ENCODE measurements at regions not wholly inside any gene's neighbourhood (a gene's known extent, or its start where the extent isn't known, plus 50 kb on each side); places are given as distances from the start of the nearest gene placed in this dataset.

DNA sequence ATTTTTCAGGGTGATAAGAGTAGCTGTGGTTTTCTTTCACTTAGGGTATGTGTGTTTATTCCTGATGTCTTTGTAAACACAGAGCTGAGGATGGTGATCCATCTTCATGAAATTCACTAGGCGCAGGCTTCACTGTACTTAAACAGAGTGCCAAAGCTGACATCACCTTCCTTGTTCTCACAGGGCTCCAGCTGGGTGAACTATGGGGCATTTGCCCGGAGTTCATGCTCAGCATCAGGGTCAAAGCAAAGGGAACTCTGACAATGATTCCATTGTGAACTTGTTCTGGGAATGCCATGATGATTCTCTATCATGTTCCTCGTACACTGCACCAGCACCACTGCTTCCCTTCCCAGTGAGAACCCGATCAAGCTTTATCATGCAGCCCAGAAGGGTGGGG is 184.8 kb upstream of the P2RY1 start:
- TF ChIP-seq, protein P1, sequence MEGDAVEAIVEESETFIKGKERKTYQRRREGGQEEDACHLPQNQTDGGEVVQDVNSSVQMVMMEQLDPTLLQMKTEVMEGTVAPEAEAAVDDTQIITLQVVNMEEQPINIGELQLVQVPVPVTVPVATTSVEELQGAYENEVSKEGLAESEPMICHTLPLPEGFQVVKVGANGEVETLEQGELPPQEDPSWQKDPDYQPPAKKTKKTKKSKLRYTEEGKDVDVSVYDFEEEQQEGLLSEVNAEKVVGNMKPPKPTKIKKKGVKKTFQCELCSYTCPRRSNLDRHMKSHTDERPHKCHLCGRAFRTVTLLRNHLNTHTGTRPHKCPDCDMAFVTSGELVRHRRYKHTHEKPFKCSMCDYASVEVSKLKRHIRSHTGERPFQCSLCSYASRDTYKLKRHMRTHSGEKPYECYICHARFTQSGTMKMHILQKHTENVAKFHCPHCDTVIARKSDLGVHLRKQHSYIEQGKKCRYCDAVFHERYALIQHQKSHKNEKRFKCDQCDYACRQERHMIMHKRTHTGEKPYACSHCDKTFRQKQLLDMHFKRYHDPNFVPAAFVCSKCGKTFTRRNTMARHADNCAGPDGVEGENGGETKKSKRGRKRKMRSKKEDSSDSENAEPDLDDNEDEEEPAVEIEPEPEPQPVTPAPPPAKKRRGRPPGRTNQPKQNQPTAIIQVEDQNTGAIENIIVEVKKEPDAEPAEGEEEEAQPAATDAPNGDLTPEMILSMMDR (IDR thresholded peaks at IDR 0.05) = no peak
- TF ChIP-seq POLR2A (IDR thresholded peaks at IDR 0.05) = no peak

All from lower leg skin (tissue), 3 donors.